Keratinocyte (primary cell): ENCODE measurements at regions not wholly inside any gene's neighbourhood (a gene's known extent, or its start where the extent isn't known, plus 50 kb on each side); places are given as distances from the start of the nearest gene placed in this dataset.

Experiments
- CTCF ChIP-seq, 3 experiments: IDR thresholded peaks in 1 of 3; conservative IDR thresholded peaks in 1 of 3; optimal IDR thresholded peaks in 1 of 3; 2 replicates in 2 of 3; 3 replicates in 1 of 3; pipeline versions ENCODE3 to v1.5.1; 2011; ENCODE audit warnings: low read length in 3 of 3, mild to moderate bottlenecking in 3 of 3, moderate library complexity in 2 of 3, control low read depth in 1 of 3, inconsistent platforms in 1 of 3; ENCODE audit not compliant: insufficient read depth in 2 of 3; ENCODE audit errors: extremely low read depth in 1 of 3
- EZH2 ChIP-seq: IDR thresholded peaks from one replicate; pipeline ENCODE4 v1.6.1; 2012; ENCODE audit warnings: inconsistent platforms, mild to moderate bottlenecking, low read length, moderate library complexity

DNA sequence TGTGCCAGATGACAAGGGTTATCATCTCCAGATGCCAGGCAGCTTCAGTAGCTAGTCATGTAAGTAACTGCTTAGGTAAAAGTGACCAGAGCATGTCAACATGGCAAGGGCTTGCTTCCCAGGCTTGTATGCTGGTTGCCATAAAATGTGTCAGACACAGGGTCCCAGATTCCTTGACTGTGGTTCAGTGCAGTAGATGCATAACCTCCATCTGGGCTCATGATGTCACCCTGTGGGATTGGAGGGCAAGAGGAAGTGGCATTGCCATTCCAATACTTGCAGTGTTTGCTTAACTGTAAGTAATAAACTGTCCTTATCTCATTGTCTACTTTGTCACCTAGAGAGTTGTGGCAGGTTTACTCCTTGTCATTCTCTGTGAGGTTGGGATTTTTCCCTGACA is 226.8 kb downstream of the PCDH17 start:
- TF ChIP-seq CTCF (optimal IDR thresholded peaks at IDR 0.05 in 1 of 3, IDR thresholded peaks at IDR 0.05 in 1 of 3, conservative IDR thresholded peaks at IDR 0.05 in 1 of 3; ENCODE audit: extremely low read depth in 1 of 3, insufficient read depth in 2 of 3, low read length in 3 of 3): no peak
- no peak for TF ChIP-seq EZH2
